ENCODE measurements at regions not wholly inside any gene's neighbourhood (a gene's known extent, or its start where the extent isn't known, plus 50 kb on each side); places are given as distances from the start of the nearest gene placed in this dataset.
A peak's percentile ranks its signal among the peaks of the same experiment; 100 is the strongest.

DNA sequence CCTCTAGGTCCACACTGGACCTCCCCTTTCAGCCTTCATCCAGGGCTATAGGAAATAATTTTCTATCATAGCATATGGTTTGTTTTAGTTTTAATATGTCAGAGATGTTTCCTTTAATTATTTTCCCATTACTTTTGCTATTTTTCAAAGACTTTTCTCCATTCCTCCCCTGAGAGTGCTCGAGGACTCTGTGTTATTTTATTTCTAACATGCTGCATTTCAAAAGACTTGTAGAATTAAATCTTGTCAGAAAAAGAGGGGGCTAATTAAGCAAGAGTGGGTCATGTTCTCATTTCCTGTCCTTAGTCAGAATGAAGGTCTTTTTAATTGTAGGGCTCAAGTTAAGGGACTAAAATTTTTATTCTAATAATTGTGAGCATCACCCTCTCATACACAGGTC, 71.6 kb upstream of the CTTNBP2 start:
- H3K4me3 ChIP-seq (ENCODE audit: low read depth, low read length), result no peak overlapping the region
- no peak for TF ChIP-seq CTCF (IDR thresholded peaks at IDR 0.05; ENCODE audit: control insufficient read depth, extremely low read depth, insufficient read depth)

GRCh38 chr7:117946151-117946633, 73.0 kb upstream of the CTTNBP2 start:
- no peak for DNase-seq (ENCODE audit: low read depth)
- H3K4me3 ChIP-seq (ENCODE audit: low read depth, low read length), result no peak overlapping the region
- TF ChIP-seq CTCF (IDR thresholded peaks at IDR 0.05; ENCODE audit: control insufficient read depth, extremely low read depth, insufficient read depth), result no peak

More for the DNA sequence above, 71.6 kb upstream of the CTTNBP2 start:
- DNase-seq (ENCODE audit: low read depth), result no peak

DNA sequence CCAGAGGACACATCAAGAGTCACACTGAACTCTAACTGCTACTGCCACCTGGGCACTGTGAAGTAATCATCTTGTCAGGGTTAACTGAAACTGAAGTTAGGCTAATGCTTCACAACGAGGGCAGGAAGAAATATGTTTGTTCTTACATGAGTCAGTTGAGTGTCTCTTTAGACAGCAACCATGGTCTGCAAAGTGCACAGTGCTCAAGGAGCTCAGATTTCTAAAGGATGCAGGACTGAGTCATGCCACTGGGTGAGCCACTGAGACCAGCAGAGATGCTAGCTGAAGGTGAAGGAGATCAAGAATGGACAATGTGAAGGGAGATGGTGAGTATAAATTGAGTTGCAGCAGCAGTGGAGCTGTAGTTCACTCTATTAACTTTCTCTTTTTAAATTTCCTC, 76.0 kb upstream of the CTTNBP2 start:
- H3K4me3 ChIP-seq (ENCODE audit: low read depth, low read length), result no peak overlapping the region
- TF ChIP-seq CTCF (IDR thresholded peaks at IDR 0.05; ENCODE audit: control insufficient read depth, extremely low read depth, insufficient read depth), result no peak
- no peak for DNase-seq (ENCODE audit: low read depth)

DNA sequence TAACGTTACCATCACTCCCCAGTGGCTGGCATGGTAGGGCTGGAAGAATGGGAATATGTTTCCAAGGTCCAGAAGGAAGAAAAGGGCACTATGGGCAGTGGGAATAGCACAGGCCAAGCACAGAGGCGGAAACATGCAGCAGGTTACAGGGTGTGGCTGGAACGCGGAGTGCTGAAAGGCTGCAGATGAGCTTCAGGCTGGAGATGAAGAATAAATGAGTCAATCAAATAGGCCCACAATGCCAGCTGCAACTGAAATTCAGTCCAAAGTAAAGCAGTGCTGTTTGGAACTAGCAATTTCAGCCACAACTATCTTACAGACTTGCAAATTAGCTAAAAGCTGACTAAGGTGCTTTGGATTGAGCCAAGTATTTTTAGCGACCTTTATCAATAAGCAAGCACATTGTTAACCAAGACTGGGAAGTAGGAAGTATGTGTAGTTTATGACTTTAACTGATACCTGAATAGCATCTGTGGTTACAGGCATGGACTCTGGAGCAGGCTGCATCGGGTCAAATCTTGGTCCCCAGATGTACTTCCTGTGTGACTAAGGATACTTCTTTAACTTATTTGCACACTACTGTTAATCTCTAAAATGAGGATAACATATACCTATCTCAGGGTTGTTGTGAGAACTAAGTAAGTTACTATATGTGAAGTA, 77.5 kb upstream of the CTTNBP2 start:
- H3K4me3 ChIP-seq (ENCODE audit: low read depth, low read length), result no peak overlapping the region
- no peak for DNase-seq (ENCODE audit: low read depth)
- no peak for TF ChIP-seq CTCF (IDR thresholded peaks at IDR 0.05; ENCODE audit: control insufficient read depth, extremely low read depth, insufficient read depth)

DNA sequence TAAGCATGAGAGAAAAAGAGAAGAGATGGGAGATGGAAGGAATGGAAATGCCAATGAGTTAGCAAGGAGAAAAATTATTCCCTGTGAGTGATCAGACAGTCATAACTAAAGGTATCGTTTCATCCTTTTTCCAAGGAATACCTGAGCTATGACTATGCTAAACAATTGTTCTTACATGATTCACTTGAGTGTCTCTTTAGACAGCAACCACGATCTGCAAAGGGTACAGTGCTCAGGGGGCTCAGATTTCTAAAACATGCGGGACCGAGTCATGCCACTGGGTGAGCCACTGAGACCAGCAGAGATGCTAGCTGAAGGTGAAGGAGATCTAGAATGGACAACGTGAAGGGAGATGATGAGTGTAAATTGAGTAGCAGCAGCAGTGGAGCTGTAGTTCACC, 78.0 kb upstream of the CTTNBP2 start:
- TF ChIP-seq CTCF (IDR thresholded peaks at IDR 0.05; ENCODE audit: control insufficient read depth, extremely low read depth, insufficient read depth), result no peak
- DNase-seq (ENCODE audit: low read depth), result no peak
- no peak overlapping the region for H3K4me3 ChIP-seq (ENCODE audit: low read depth, low read length)

- DNase-seq (ENCODE audit: low read depth), result peak; percentile 18
- TF ChIP-seq CTCF (IDR thresholded peaks at IDR 0.05; ENCODE audit: control insufficient read depth, extremely low read depth, insufficient read depth), result 0 out of 2 replicates have a peak, but pooled peaks have one; percentile 19
- no peak overlapping the region for H3K4me3 ChIP-seq (ENCODE audit: low read depth, low read length)
Measured at GRCh38 chr7:117951691-117952280, 78.5 kb upstream of the CTTNBP2 start.

Data from LNCaP clone FGC (cell line).